GM23338 (cell line): ENCODE measurements at regions not wholly inside any gene's neighbourhood (a gene's known extent, or its start where the extent isn't known, plus 50 kb on each side); places are given as distances from the start of the nearest gene placed in this dataset.

Experiments
- CREB1 ChIP-seq: fragments of 250-450 bp; sonication (Bioruptor Pico); IDR thresholded peaks from 2 replicates; pipeline ENCODE4 v1.5.0; 2020; ENCODE audit warnings: low read depth, mild to moderate bottlenecking, moderate library complexity
- CTCF ChIP-seq, 2 experiments: fragments of 200-600 bp in 1 of 2; sonication (generic) in 1 of 2; conservative IDR thresholded peaks; 2 replicates each; pipeline versions ENCODE4 v1.5.1 to v1.6.1; 2016 to 2017; ENCODE audit warnings: antibody characterized with exemption in 2 of 2, low read depth in 2 of 2, mild to moderate bottlenecking in 2 of 2, moderate library complexity in 1 of 2
- ETS1 ChIP-seq: IDR thresholded peaks from 2 replicates; pipeline ENCODE4 v1.6.1; 2016; ENCODE audit warnings: antibody characterized with exemption
- EZH2phosphoT487 ChIP-seq: fragments of 200-600 bp; sonication (generic); IDR thresholded peaks from one replicate; pipeline ENCODE4 v1.8.1; 2018; ENCODE audit warnings: antibody characterized with exemption; ENCODE audit not compliant: unreplicated experiment
- JUNB ChIP-seq: IDR thresholded peaks from one replicate; pipeline ENCODE4 v1.6.1; 2016; ENCODE audit warnings: antibody characterized with exemption; ENCODE audit not compliant: unreplicated experiment
- POLR2AphosphoS5 ChIP-seq: IDR thresholded peaks from 2 replicates; pipeline ENCODE4 v1.6.1; 2016; ENCODE audit warnings: antibody characterized with exemption, low read depth
- REST ChIP-seq: IDR thresholded peaks from one replicate; pipeline ENCODE4 v1.6.1; 2018; ENCODE audit warnings: antibody characterized with exemption; ENCODE audit not compliant: unreplicated experiment

- TF ChIP-seq CTCF (conservative IDR thresholded peaks at IDR 0.05; ENCODE audit: low read depth in 2 of 2) = no peak
- TF ChIP-seq POLR2AphosphoS5 = no peak
- no peak for TF ChIP-seq ETS1
- no peak for TF ChIP-seq REST
- TF ChIP-seq JUNB = no peak
- TF ChIP-seq CREB1 (CRISPR knock-in tag) = no peak
- no peak for TF ChIP-seq EZH2phosphoT487
These were observed 110.6 kb upstream of the SIX2 start for GRCh38 chr2:45119855-45120254.
